SK-N-SH treated with all-trans-retinoic acid at 6 μM for 48 hours (cell line): ENCODE measurements at regions not wholly inside any gene's neighbourhood (a gene's known extent, or its start where the extent isn't known, plus 50 kb on each side); places are given as distances from the start of the nearest gene placed in this dataset.

Experiments
- ATAC-seq: fragments of 200-7000 bp; cut with Tn5 transposase; 3 replicates; pipeline ENCODE4 v1.9.1; 2020; ENCODE audit warnings: mild to moderate bottlenecking, moderate library complexity
- ARNTL ChIP-seq: fragments of 450-650 bp; formaldehyde crosslinking; IDR thresholded peaks from 2 replicates; pipeline ENCODE4 v1.5.0; 2020; ENCODE audit warnings: low read depth, mild to moderate bottlenecking, moderate library complexity, borderline replicate concordance
- BACH2 ChIP-seq: fragments of 250-450 bp; sonication (Bioruptor Pico); IDR thresholded peaks from 2 replicates; pipeline ENCODE4 v1.9.0; 2021; ENCODE audit warnings: mild to moderate bottlenecking, borderline replicate concordance
- CSDC2 ChIP-seq: fragments of 250-450 bp; sonication (Bioruptor Pico); IDR thresholded peaks from 2 replicates; pipeline ENCODE4 v1.5.0; 2020; ENCODE audit warnings: mild to moderate bottlenecking, moderate library complexity
- ESRRG ChIP-seq: fragments of 250-450 bp; sonication (Bioruptor Pico); IDR thresholded peaks from 2 replicates; pipeline ENCODE4 v1.6.1; 2021; ENCODE audit warnings: mild to moderate bottlenecking
- GLIS3 ChIP-seq: fragments of 250-450 bp; sonication (Bioruptor Pico); IDR thresholded peaks from 2 replicates; pipeline ENCODE4 v1.5.0; 2020; ENCODE audit warnings: mild to moderate bottlenecking, moderate library complexity
- ISL1 ChIP-seq: fragments of 250-450 bp; sonication (Bioruptor Pico); IDR thresholded peaks from 2 replicates; pipeline ENCODE4 v2.1.2; 2022; ENCODE audit warnings: mild to moderate bottlenecking, moderate library complexity
- OSR1 ChIP-seq: fragments of 250-450 bp; sonication (Bioruptor Pico); IDR thresholded peaks from 2 replicates; pipeline ENCODE4 v1.8.0; 2022; ENCODE audit warnings: moderate library complexity, mild to moderate bottlenecking, inconsistent platforms
- RARB ChIP-seq: fragments of 250-450 bp; sonication (Bioruptor Pico); IDR thresholded peaks from 2 replicates; pipeline ENCODE4 v1.8.0; 2021; ENCODE audit warnings: mild to moderate bottlenecking, moderate library complexity
- SNAI2 ChIP-seq: fragments of 250-450 bp; sonication (Bioruptor Pico); IDR thresholded peaks from 2 replicates; pipeline ENCODE4 v1.5.0; 2020; ENCODE audit warnings: mild to moderate bottlenecking, moderate library complexity
- TCF4 ChIP-seq: fragments of 250-450 bp; sonication (Bioruptor Pico); IDR thresholded peaks from 2 replicates; pipeline ENCODE4 v1.8.0; 2021; ENCODE audit warnings: mild to moderate bottlenecking, moderate library complexity, borderline replicate concordance
- TOX ChIP-seq: fragments of 250-450 bp; sonication (Bioruptor Pico); IDR thresholded peaks from 2 replicates; pipeline ENCODE4 v1.8.0; 2021; ENCODE audit warnings: mild to moderate bottlenecking, moderate library complexity, borderline replicate concordance
- ZC3H10 ChIP-seq: fragments of 250-450 bp; sonication (Bioruptor Pico); IDR thresholded peaks from 2 replicates; pipeline ENCODE4 v1.5.1; 2021; ENCODE audit warnings: mild to moderate bottlenecking, moderate library complexity
- ZFP30 ChIP-seq: fragments of 450-650 bp; formaldehyde crosslinking; IDR thresholded peaks from 2 replicates; pipeline ENCODE4 v1.5.0; 2022; ENCODE audit warnings: mild to moderate bottlenecking, moderate library complexity
- ZNF565 ChIP-seq: fragments of 450-650 bp; formaldehyde crosslinking; conservative IDR thresholded peaks from 2 replicates; pipeline ENCODE4 v1.5.0; 2020; ENCODE audit warnings: low read depth, mild to moderate bottlenecking, moderate library complexity
- ZNF70 ChIP-seq: fragments of 450-650 bp; formaldehyde crosslinking; IDR thresholded peaks from 2 replicates; pipeline ENCODE4 v1.5.0; 2020; ENCODE audit warnings: mild to moderate bottlenecking, moderate library complexity
- ZNF8 ChIP-seq: fragments of 450-650 bp; formaldehyde crosslinking; IDR thresholded peaks from 2 replicates; pipeline ENCODE4 v1.5.0; 2020; ENCODE audit warnings: mild to moderate bottlenecking, moderate library complexity
- TF ChIP-seq, protein P1 (sequence below): fragments of 250-450 bp; sonication (Bioruptor Pico); IDR thresholded peaks from 2 replicates; pipeline ENCODE4 v1.8.0; 2021; ENCODE audit warnings: low read depth, mild to moderate bottlenecking, moderate library complexity, borderline replicate concordance
- TF ChIP-seq, protein P2 (sequence below): fragments of 250-450 bp; sonication (Bioruptor Pico); IDR thresholded peaks from 2 replicates; pipeline ENCODE4 v1.5.1; 2020; ENCODE audit warnings: low read depth, mild to moderate bottlenecking, moderate library complexity
- TF ChIP-seq, protein P3 (sequence below): fragments of 250-450 bp; sonication (Bioruptor Pico); IDR thresholded peaks from 2 replicates; pipeline ENCODE4 v1.5.1; 2021; ENCODE audit warnings: mild to moderate bottlenecking, moderate library complexity
- TF ChIP-seq, protein P4 (sequence below): fragments of 250-450 bp; sonication (Bioruptor Pico); IDR thresholded peaks from 2 replicates; pipeline ENCODE4 v1.8.0; 2020; ENCODE audit warnings: mild to moderate bottlenecking, moderate library complexity, borderline replicate concordance
- TF ChIP-seq, protein P5 (sequence below): fragments of 250-450 bp; sonication (Bioruptor Pico); IDR thresholded peaks from 2 replicates; pipeline ENCODE4 v1.5.0; 2020; ENCODE audit warnings: mild to moderate bottlenecking, moderate library complexity

DNA sequence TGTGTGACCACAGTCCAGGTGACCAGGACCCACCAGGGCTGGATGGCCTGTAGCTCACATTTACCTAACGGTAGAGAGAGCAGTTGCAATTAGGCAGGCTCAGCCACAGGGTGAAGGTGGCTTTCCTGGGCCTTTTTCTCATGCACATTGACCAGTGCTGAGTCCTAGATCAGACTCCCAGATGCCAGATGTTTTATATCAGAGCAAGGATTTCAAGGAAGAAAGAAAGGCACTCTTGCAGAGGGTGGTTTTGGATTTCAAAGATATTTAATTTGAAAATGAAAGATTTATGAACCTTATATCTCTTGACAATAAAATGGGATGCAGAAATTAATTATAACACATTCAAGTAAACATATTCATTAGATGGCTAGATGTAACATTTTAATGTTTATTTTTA, 694.2 kb upstream of the GYPC start:
- TF ChIP-seq ISL1 (no peak), SNAI2 (no peak), ZC3H10 (CRISPR knock-in tag) (no peak), RARB (CRISPR knock-in tag) (no peak), ZNF565 (CRISPR knock-in tag) (no peak), ZNF70 (CRISPR knock-in tag) (no peak), ESRRG (CRISPR knock-in tag) (no peak), OSR1 (CRISPR knock-in tag) (no peak)
- TF ChIP-seq, protein P1, sequence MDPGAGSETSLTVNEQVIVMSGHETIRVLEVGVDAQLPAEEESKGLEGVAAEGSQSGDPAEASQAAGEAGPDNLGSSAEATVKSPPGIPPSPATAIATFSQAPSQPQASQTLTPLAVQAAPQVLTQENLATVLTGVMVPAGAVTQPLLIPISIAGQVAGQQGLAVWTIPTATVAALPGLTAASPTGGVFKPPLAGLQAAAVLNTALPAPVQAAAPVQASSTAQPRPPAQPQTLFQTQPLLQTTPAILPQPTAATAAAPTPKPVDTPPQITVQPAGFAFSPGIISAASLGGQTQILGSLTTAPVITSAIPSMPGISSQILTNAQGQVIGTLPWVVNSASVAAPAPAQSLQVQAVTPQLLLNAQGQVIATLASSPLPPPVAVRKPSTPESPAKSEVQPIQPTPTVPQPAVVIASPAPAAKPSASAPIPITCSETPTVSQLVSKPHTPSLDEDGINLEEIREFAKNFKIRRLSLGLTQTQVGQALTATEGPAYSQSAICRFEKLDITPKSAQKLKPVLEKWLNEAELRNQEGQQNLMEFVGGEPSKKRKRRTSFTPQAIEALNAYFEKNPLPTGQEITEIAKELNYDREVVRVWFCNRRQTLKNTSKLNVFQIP (CRISPR knock-in tag): no peak
- ATAC-seq: no peak

DNA sequence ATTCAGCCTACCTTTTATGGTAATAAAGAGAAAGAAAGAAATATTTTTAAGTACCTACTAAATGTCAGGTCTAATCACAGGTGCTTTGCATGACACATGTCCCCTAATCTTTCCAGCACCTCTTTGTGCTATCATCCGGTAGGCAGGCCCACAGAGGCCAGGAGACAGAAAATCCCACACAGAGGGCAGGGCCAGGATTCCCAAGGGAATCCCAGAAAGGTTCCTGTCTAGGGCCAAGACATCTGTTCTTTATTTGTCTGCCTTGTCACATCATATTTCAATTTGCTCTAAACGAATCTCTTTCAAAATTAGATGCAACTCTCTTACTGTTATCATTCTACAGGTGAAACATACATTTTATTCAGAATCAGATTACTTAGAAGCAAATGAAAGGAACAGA, 676.1 kb upstream of the GYPC start:
- ATAC-seq: no peak
- TF ChIP-seq, protein P2, sequence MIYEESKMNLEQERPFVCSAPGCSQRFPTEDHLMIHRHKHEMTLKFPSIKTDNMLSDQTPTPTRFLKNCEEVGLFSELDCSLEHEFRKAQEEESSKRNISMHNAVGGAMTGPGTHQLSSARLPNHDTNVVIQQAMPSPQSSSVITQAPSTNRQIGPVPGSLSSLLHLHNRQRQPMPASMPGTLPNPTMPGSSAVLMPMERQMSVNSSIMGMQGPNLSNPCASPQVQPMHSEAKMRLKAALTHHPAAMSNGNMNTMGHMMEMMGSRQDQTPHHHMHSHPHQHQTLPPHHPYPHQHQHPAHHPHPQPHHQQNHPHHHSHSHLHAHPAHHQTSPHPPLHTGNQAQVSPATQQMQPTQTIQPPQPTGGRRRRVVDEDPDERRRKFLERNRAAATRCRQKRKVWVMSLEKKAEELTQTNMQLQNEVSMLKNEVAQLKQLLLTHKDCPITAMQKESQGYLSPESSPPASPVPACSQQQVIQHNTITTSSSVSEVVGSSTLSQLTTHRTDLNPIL: no peak
- TF ChIP-seq RARB (CRISPR knock-in tag) (no peak), ESRRG (CRISPR knock-in tag) (no peak), TOX (CRISPR knock-in tag) (no peak), CSDC2 (CRISPR knock-in tag) (no peak), SNAI2 (no peak), ZNF8 (CRISPR knock-in tag) (no peak), TCF4 (CRISPR knock-in tag) (no peak), GLIS3 (CRISPR knock-in tag) (no peak), BACH2 (CRISPR knock-in tag) (no peak), ARNTL (CRISPR knock-in tag) (no peak)
- TF ChIP-seq, protein P1 (CRISPR knock-in tag): no peak
- TF ChIP-seq, protein P3, sequence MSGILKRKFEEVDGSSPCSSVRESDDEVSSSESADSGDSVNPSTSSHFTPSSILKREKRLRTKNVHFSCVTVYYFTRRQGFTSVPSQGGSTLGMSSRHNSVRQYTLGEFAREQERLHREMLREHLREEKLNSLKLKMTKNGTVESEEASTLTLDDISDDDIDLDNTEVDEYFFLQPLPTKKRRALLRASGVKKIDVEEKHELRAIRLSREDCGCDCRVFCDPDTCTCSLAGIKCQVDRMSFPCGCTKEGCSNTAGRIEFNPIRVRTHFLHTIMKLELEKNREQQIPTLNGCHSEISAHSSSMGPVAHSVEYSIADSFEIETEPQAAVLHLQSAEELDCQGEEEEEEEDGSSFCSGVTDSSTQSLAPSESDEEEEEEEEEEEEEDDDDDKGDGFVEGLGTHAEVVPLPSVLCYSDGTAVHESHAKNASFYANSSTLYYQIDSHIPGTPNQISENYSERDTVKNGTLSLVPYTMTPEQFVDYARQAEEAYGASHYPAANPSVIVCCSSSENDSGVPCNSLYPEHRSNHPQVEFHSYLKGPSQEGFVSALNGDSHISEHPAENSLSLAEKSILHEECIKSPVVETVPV (CRISPR knock-in tag): no peak
- TF ChIP-seq, protein P4, sequence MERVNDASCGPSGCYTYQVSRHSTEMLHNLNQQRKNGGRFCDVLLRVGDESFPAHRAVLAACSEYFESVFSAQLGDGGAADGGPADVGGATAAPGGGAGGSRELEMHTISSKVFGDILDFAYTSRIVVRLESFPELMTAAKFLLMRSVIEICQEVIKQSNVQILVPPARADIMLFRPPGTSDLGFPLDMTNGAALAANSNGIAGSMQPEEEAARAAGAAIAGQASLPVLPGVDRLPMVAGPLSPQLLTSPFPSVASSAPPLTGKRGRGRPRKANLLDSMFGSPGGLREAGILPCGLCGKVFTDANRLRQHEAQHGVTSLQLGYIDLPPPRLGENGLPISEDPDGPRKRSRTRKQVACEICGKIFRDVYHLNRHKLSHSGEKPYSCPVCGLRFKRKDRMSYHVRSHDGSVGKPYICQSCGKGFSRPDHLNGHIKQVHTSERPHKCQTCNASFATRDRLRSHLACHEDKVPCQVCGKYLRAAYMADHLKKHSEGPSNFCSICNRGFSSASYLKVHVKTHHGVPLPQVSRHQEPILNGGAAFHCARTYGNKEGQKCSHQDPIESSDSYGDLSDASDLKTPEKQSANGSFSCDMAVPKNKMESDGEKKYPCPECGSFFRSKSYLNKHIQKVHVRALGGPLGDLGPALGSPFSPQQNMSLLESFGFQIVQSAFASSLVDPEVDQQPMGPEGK (CRISPR knock-in tag): no peak

DNA sequence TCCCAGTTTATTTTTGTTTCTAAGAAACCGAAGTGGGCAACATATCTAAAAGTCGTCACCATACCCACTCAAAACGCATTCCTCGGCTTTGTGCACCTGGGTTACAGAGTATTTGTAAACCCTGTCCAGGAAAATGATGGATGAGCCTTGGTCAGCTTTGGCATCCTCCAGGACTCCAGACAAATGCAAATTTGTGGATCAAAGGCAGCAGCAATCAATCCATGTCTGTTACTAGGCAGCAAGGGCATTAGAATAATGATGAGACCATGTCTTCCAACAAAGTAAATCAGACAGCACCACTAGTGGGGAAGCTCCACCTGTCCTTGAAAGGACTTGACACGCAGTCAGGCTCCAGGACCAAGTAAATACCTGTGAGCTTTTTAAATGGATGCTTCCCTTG, 672.6 kb upstream of the GYPC start:
- ATAC-seq: no peak
- TF ChIP-seq, protein P1 (CRISPR knock-in tag): no peak
- TF ChIP-seq BACH2 (CRISPR knock-in tag): no peak
- no peak for TF ChIP-seq RARB (CRISPR knock-in tag)
- TF ChIP-seq, protein P3 (CRISPR knock-in tag): no peak
- TF ChIP-seq ZFP30 (CRISPR knock-in tag): no peak
- TF ChIP-seq, protein P5, sequence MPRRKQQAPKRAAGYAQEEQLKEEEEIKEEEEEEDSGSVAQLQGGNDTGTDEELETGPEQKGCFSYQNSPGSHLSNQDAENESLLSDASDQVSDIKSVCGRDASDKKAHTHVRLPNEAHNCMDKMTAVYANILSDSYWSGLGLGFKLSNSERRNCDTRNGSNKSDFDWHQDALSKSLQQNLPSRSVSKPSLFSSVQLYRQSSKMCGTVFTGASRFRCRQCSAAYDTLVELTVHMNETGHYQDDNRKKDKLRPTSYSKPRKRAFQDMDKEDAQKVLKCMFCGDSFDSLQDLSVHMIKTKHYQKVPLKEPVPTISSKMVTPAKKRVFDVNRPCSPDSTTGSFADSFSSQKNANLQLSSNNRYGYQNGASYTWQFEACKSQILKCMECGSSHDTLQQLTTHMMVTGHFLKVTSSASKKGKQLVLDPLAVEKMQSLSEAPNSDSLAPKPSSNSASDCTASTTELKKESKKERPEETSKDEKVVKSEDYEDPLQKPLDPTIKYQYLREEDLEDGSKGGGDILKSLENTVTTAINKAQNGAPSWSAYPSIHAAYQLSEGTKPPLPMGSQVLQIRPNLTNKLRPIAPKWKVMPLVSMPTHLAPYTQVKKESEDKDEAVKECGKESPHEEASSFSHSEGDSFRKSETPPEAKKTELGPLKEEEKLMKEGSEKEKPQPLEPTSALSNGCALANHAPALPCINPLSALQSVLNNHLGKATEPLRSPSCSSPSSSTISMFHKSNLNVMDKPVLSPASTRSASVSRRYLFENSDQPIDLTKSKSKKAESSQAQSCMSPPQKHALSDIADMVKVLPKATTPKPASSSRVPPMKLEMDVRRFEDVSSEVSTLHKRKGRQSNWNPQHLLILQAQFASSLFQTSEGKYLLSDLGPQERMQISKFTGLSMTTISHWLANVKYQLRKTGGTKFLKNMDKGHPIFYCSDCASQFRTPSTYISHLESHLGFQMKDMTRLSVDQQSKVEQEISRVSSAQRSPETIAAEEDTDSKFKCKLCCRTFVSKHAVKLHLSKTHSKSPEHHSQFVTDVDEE: no peak
- TF ChIP-seq ESRRG (CRISPR knock-in tag): no peak
- no peak for TF ChIP-seq TOX (CRISPR knock-in tag)
- TF ChIP-seq, protein P4 (CRISPR knock-in tag): no peak
